Right ventricle myocardium inferior (tissue), 1 donor: ENCODE measurements at regions not wholly inside any gene's neighbourhood (a gene's known extent, or its start where the extent isn't known, plus 50 kb on each side); places are given as distances from the start of the nearest gene placed in this dataset.

Experiments used
- ATAC-seq: fragments of 200-7000 bp; cut with Tn5 transposase; one replicate; pipeline ENCODE4 v1.9.1; 2020; ENCODE audit warnings: mild to moderate bottlenecking, moderate library complexity
- DNase-seq: peaks from one replicate; pipeline ENCODE4 v3.0.0; 2021; ENCODE audit errors: missing footprints
- intact Hi-C: fragments of 100-400 bp; cut with DNase I; formaldehyde crosslinking; loops from one replicate; pipeline ENCODE4 v1.11.0; 2022
- donor health status: DM: no; HTN: yes; CAD: no; lungs with severe emphysema.

DNA sequence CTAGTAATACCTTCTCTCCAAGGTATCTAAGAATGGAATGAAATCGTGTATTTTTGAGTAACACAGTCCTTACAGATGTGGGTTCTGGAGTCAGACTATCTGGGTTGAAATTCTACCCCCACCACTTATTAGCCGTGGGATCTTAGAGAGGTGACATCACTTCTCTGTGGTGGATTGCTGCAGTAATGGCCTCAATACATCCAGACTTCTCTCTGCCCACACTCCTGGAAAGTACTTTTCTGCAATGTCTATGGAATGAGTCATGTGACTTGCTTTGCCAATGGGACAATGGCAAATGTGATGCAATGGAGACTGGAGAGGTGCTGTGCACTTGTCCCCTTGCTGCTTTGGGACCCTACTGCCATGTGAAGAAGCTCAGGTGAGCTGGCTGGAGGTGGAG lies 418.2 kb downstream of the HAPSTR1 start:
- DNase-seq (no peak), ATAC-seq (no peak)
- intact Hi-C loops: no loop called here

DNA sequence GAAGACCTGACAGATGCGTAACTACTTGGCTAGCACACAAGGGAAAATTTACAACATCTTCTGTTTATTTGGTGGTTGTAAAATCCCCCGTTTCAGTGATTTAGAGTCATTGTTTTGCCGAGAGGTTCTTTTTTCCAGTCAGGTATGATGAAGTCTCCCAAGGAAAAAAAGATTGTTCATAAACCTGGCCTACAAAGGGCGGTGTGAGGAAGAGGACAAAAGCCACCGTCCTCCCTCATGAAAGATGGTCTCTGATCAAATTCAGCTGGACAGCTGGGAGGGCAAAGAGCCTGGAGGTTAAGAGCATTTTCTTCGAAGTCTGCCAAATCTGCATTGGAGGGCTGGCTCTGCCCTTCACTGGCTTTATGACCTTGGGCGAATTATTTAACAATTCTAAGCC lies 419.9 kb downstream of the HAPSTR1 start:
- ATAC-seq (no peak), DNase-seq (no peak)
- intact Hi-C loops: no loop called here

DNA sequence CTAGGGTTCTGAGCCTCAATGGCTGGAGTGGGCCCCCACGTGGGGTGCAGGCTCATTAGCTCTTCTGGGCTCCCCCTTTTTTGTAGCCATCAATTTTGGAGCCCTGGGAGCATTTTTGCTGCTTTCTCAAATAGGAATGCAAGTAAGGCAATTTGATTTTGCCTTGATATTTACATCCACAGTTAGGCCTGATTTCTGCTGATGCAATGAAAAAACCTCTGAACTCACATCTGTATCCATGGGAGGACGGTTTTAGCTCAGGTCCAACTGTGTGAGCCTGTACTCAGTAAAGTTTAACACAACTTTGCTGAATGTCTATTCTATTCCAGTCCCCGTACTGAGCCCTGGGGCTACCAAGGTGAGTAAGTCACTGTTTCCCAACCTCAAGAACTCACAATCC lies 425.0 kb downstream of the HAPSTR1 start:
- no peak for DNase-seq
- ATAC-seq: no peak
- intact Hi-C loops: no loop called here

DNA sequence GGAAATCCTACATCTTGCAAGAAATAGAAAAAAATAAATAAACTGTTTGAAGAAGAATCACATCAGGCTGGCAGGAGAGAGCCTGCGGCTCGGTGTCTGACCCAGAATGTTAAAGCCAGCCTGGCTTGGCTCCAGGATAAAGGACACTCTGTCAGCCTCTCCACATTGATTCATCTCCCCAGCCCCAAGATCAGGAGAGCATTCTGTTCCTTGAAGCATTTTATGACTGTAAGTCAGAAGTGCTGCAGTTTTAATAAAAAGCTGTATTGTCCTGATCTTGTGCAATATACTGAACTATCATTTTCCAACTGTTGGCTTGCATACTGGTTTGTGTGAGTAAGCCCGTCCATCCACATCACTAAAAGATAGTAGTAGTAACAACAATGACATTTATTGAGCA lies 426.6 kb downstream of the HAPSTR1 start:
- intact Hi-C loops: no loop called here
- ATAC-seq (peak; percentile 46), DNase-seq (no peak)

DNA sequence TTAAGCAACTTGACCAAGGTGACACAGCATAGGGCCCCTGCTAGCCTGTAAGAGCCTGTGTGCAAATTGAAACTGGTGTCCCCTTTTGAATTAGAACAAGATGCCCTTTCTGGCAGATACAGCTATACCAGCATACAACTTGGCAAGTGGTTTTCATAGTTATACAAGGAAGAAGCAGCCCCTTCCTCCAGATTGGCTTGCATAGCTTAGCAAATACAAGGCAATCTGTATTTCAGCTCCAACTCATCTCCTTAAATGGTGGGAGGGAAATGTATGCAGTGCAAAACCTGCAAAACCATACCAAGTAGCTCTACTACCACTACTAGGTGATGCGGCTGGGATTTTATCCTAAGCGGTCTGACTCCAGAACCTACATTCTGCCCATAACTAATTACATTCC lies 427.1 kb downstream of the HAPSTR1 start:
- DNase-seq (no peak), ATAC-seq (no peak)
- intact Hi-C loops: no loop called here

DNA sequence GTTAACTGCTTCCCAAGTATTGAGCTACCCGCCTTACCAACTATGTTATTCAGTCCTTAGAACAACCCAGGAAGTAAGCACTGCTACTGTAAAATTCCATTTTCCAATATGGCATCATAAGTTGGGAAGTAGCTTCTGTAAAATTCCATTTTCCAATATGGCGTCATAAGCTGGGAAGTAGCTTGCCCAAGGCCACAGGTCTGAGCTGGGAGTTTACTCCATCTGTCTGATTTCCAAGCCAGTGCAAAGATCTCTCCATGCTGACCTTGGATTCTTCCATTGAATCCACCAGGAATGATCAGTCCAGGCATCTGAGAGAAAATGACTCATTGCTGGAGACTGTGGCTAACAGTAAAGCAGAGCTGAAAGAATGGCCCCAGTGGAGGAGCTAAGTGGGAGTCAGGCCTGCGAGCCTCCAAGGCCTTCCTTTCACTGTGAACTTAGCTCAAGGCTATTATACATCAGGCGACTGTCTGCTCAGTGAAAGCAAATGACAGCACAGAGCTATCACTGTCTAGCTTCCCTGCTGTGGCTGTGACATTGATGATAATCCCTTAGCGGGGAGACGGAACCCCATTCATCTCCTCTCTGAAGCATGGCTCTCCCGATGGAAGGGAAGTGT lies 430.4 kb downstream of the HAPSTR1 start:
- no peak for ATAC-seq
- intact Hi-C loops: no loop called here
- DNase-seq: no peak

DNA sequence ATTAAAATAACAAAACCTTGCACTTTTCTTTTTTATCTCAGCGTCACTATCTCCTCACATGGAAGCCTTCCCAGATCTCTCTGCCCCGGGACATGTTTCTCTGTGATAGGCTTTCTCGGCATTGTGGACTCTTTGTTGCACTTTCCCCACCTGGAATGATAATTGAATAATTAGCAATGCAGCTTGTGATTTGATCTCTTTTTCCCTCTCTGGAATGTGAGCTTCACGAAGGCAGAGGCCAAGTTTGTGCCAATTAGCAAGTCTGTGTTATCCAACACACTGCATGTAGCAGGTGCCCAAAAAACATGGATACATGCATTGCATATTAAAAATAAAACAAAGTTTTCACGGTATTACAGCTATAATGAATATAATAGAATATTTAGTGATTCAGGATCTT lies 431.2 kb downstream of the HAPSTR1 start:
- DNase-seq: no peak
- intact Hi-C loops: no loop called here

DNA sequence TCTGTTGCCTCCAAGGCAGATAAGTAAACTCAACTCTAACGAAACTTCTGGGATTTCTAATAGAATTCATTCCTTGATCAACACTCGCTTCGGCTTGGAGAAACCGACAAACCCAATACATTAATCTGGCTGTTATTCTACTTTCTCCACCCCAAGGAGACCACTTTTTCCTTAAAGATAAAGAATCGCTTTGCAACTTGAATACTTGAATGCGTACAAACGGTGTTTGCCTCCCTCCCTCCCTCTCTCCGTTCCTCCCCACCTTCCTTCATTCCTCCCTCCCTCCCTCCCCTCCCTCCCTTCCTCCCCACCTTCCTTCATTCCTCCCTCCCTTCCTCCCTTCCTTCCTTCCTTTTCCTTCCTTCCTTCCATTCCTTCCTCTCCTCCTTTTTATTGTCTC lies 432.6 kb downstream of the HAPSTR1 start:
- DNase-seq: no peak
- intact Hi-C loops: no loop called here
- ATAC-seq: no peak

More for the DNA sequence above, 431.2 kb downstream of the HAPSTR1 start:
- no peak for ATAC-seq

DNA sequence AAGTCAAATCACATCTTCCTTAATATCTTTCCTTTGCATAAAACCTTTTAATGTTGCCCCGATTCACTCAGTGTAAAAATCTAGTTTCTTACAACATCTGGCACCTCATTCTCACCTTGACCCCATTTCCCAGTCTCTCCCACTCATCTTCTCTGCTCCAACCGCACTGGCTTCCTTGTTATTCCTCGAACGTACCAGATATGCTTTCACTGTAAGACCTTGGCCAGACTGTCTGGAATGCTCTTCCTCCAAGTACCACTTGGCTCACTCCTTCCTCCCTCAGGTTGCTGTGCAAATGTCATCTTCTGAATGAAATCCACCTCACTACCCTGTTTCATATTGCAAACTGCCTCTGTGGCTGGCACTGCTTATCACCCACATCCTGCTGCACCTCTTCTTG lies 433.6 kb downstream of the HAPSTR1 start:
- ATAC-seq: no peak
- no peak for DNase-seq
- intact Hi-C loops: no loop called here

DNA sequence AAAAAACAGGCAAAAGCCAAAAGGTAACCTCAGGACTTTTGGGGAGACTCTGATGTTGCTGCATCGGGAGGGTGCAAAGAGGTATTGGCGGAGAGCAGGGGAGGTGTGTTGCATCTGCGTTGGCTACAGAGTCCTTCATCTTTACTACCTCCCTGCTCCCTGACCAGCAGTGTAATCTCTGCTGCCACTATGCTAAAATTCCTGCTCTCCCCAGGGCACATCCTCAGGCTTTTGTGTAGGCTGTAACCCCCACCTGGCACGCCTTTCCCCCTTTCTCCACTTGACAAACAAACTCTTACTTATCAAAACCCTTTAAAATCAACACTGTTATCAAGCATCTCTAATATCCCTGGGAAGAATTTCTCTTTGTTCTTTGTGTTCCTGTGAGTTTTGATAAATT lies 435.3 kb downstream of the HAPSTR1 start:
- no peak for ATAC-seq
- DNase-seq: no peak
- intact Hi-C loops: no loop called here

DNA sequence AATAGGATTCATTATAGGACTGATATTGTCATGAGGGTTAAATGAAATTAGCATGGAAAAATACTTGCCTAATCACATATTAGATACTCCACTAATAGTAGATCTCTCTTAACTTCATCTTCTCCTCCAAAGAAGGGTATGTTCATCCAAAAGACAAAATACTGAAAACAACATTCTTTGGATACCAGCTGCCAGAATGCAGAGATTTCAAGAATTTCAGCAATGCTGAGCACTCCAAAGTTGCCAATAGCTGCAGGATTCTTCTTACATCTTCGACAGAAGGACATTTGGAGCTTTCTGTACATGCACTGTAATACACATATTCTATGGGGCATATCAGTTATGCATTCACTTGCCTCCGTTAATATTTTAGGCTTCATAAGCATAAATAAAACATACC lies 436.5 kb downstream of the HAPSTR1 start:
- DNase-seq (no peak), ATAC-seq (no peak)
- intact Hi-C loops: no loop called here

DNA sequence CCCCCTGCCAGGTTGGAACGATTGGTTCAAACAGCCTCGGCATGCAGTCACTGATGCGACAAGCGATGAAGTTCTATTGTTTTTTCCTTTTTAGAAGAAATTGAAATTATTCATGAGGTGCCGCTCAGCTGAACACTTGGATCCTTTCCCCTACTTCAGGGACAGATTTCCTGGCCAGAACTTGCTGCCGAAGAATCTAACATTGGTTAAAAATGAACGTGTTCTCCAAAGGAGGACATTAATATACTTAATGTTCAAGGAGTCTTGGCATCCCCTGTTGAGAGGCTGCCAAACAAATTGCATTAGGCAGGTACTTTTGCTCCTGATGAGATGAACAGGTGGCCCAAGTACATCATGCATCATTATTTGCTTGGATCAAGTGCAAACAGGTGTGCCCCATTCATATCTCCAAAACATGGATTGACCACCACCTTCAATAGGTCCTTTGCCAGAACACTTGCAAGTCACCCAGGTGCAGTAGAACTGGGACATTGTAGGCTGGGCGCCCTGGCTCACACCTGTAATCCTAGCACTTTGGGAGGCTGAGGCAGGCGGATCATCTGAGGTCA lies 437.2 kb downstream of the HAPSTR1 start:
- no peak for DNase-seq
- ATAC-seq: no peak
- intact Hi-C loops: no loop called here

DNA sequence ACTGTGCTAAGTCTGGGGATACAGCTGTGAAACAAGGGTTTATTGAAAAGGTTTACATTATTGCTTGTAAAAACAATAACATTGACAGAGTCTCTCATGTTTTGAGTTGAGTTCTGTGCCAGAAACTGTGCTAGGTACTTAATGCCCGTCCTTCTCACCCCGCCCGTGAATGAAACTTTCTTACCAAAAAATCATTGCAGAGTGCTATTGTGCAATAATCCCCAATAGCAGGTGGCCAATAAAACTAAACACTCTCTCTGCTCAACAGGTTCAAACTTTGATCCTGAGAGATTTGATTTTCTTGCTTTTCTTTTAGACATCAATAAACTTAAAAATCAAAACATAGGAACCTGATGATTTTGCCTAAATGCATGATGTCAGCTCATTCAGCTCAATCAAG lies 441.6 kb downstream of the HAPSTR1 start:
- ATAC-seq (no peak), DNase-seq (no peak)
- intact Hi-C loops: no loop called here

DNA sequence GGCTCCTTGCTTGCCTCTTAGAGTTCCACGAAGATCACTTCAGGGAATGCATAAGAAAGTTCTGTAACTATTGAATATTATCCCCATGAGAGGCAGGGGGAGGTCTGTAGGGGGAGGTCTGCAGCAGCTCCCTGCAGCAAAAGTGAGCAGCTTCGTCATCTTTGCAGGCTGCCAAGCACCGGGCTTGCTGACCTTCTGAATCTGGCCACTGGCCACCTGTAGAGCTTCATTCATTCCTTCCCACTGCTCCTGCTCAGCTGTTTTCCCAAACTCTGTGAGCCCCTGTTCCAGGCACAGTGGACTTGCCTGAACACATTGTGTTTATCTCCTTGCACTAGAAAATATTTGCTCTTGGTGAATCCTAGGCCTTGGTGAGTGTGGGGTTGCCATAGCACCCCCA lies 443.3 kb downstream of the HAPSTR1 start:
- intact Hi-C loops: no loop called here
- ATAC-seq: no peak
- no peak for DNase-seq

DNA sequence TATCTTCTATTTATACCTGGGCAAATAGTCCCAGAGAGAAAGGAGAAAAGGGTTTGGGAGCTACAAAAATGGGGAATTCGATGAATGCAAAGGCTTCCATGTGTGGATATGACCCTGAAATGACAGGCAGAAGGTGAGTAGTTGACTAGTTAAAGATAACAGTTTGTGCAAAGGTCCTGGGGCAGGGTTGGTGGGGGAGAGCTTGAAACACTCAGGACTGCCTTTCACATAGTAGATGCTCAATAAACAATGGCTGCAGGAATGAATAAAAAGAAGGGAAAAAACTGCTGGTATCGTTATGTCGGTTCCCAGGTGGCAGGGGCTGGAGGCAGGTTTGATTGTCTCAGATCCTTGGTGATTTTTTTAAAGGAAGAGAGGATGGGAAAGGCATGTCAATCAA lies 445.5 kb downstream of the HAPSTR1 start:
- ATAC-seq (no peak), DNase-seq (no peak)
- intact Hi-C loops: no loop called here

DNA sequence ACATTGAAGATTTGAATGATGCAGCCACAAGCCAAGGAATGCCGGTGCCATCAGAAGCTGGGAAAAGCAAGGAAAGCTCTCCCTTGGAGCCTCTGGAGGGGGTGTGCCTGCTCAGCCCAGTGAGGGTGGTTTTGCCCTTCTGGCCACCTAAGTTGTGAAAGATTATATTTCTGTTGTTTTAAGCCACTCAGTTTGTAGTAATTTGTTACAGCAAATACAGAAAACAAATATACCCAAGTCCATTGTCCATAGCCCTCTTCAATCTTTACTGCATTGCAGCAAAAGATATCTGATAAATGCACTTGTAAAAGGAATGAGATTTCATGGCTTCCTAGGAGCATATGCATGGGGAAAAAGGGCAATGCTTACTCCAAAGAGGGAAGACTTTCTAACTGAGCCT lies 447.9 kb downstream of the HAPSTR1 start:
- DNase-seq (no peak), ATAC-seq (no peak)
- intact Hi-C loops: no loop called here

DNA sequence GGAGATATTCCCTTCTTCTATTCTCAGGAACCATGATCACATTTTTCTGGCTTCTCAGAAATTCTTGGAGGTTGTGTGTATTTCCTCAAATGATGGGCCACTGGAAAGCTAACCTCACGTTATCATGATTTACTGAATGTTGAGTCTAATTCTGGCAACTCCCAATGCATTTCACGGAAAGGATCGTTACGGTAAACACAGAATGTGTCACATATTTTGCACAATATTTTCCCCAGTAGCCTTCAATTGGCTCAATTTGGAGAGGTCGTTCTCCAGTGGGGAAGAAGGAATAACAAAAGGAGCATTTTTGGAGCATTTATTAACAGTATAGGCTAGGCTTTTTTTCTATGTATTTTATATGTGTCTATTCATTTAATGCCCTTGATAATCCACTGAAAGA lies 450.3 kb downstream of the HAPSTR1 start:
- no peak for DNase-seq
- no peak for ATAC-seq
- intact Hi-C loops: no loop called here

DNA sequence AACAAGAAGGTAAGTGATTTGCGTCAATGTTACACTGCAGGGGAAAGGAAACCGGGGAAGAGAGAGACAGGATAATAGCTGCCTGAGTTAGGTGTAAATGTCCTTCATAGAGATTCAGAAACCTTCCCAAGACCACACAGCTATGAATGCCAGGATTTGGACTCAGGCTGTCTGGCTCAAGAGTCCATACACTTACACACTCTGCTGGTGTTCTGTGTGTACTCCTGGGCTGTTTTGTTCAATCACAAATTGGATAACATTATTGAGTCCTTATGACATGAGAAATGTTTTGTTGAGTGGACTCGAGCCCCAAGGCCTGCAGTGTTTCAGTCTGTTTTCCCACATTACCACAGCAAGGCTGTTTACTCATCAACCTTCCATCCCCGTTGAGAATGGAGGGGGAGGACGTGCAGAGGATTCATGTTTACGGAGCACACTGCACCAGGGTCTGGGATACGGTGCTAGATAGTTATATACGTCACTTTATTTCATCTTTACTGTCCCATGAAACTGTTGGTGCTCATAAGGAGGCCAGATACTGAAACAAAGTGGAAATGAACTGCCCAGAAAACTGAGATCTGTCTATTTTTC lies 450.8 kb downstream of the HAPSTR1 start:
- no peak for DNase-seq
- no peak for ATAC-seq
- intact Hi-C loops: no loop called here

DNA sequence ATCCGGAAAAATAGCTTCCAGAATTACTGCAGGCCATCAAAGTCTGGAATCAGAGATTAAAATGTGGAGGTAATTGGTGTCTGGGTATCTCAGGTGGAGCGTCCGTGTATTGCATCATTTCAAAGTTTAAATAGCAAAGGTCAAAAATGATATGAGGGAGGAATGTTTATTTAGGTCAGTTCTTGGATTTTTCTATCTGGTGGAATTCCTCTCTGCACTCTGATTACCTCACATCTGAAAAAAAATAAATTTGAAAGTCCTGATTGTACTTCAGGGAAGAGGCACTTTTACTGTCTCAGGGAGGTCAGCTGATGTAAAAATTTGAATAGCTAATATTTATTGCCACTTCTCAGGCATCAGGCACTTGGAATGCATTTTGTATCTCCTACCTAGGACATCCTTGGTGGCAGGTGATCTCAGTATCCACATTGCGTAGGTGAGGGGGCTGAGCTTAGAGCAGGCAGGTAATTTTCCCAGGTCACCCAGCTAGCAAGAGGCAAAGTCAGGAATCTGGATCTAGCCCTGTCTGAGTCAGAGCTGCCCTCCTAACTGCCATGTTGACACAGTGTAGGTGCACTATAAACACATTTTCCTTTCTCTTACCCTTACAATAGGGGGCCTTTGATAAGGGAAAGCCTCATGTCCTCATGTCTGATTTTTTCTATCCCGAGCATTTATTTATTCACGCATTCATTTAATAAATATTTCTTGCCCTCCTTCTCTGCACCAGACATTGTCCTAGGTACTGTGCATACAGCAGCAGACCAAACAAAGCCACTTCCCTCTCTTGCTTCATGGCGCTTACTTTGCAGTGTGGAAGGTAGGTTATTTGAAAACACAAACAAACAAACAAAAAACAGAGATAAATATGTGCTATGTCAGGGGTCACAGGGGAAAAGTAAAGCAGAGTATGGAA lies 454.3 kb downstream of the HAPSTR1 start:
- DNase-seq (no peak), ATAC-seq (no peak)

DNA sequence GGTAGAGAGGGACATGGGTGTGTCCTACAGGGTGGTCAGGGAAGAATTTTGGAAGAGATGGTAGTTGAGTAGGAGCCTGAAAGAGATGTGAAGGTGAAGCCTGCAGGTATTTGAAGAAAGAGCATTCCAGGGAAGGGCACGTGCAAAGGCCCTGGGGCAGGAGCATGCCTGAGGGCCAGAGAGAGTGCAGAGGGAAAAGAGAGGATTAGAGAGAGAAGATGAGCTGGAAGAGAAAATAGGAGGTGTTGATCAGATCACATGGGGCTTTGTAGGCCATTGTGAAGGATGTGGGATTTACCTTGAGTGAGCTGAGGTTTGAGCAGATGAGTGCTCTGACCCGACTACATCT lies 455.0 kb downstream of the HAPSTR1 start:
- ATAC-seq (no peak), DNase-seq (no peak)
- intact Hi-C loops: no loop called here

More for the DNA sequence above, 454.3 kb downstream of the HAPSTR1 start:
- intact Hi-C loops: no loop called here
